Upper lobe of left lung (tissue), 6 donors: ENCODE measurements at regions not wholly inside any gene's neighbourhood (a gene's known extent, or its start where the extent isn't known, plus 50 kb on each side); places are given as distances from the start of the nearest gene placed in this dataset.

Experiments used
- ATAC-seq, 2 donors: fragments of 200-7000 bp; cut with Tn5 transposase; one replicate each; pipeline ENCODE4 v1.9.1; 2022; ENCODE audit warnings: mild to moderate bottlenecking in 2 of 2, moderate library complexity in 2 of 2; ENCODE audit not compliant: low FRiP score in 2 of 2
- DNase-seq, 2 donors: peaks; one replicate each; pipeline ENCODE4 v3.0.0-alpha.2; 2019 to 2020
- H3K27ac ChIP-seq, 4 donors: fragments of 200-600 bp; sonication (generic); one replicate each; pipeline ENCODE4 v1.5.1; 2016 to 2019
- H3K27me3 ChIP-seq, 4 donors: fragments of 200-600 bp; sonication (generic); one replicate each; pipeline ENCODE4 v1.5.1; 2017 to 2019
- H3K36me3 ChIP-seq, 4 donors: fragments of 200-600 bp; sonication (generic); one replicate each; pipeline ENCODE4 v1.5.1; 2016 to 2019
- H3K4me1 ChIP-seq, 4 donors: fragments of 200-600 bp; sonication (generic); one replicate each; pipeline ENCODE4 v1.5.1; 2018 to 2019
- H3K4me3 ChIP-seq, 4 donors: fragments of 200-600 bp; sonication (generic); one replicate each; pipeline ENCODE4 v1.5.1; 2017 to 2019; ENCODE audit warnings: mild to moderate bottlenecking in 2 of 4, moderate library complexity in 1 of 4
- H3K9me3 ChIP-seq, 4 donors: fragments of 200-600 bp; sonication (generic); one replicate each; pipeline ENCODE4 v1.5.1; 2018 to 2019
- CTCF ChIP-seq, 6 experiments: fragments of 450-650 bp in 4 of 6; fragments of 200-600 bp in 2 of 6; sonication (generic) in 2 of 6; IDR thresholded peaks; one replicate each; pipeline ENCODE4 v1.5.1; 2016 to 2019; ENCODE audit warnings: antibody characterized with exemption in 6 of 6
- EP300 ChIP-seq, 4 donors: sonication (generic); formaldehyde crosslinking; IDR thresholded peaks; one replicate each; pipeline ENCODE4 v1.5.1; 2017; ENCODE audit warnings: antibody characterized with exemption in 4 of 4, control low read depth in 2 of 4
- POLR2A ChIP-seq, 4 donors: fragments of 450-650 bp; IDR thresholded peaks; one replicate each; pipeline ENCODE4 v1.5.1; 2016 to 2017; ENCODE audit warnings: antibody characterized with exemption in 4 of 4, mild to moderate bottlenecking in 2 of 4
- POLR2AphosphoS5 ChIP-seq, 2 donors: sonication (generic); formaldehyde crosslinking; IDR thresholded peaks; one replicate each; pipeline ENCODE4 v1.5.1; 2017; ENCODE audit warnings: antibody characterized with exemption in 2 of 2
- WGBS, 2 donors: methylation state at CpG; one replicate each; pipeline ENCODE4 v1.1.5; 2017 to 2018; 5-methylcytosine and 5-hydroxymethylcytosine counted together
- donor health status: DM: no; HTN: no; CAD: no; lungs with moderate emphysema.
- donor health status: DM: no; HTN: yes; CAD: no; lungs with severe emphysema.

- DNase-seq = no peak
- no peak overlapping the region for H3K27ac ChIP-seq
- H3K4me1 ChIP-seq = no peaks in the 10 kb centered on the region
- H3K4me3 ChIP-seq = no peak overlapping the region
- TF ChIP-seq CTCF (IDR thresholded peaks at IDR 0.05) = no peak
- TF ChIP-seq POLR2AphosphoS5 (IDR thresholded peaks at IDR 0.05) = no peak
- no peak for TF ChIP-seq POLR2A (IDR thresholded peaks at IDR 0.05)
- no peak for TF ChIP-seq EP300 (IDR thresholded peaks at IDR 0.05)
- WGBS, 2 donors = 61 to 82% methylated on average over 2 of the region's 2 CpGs
- ATAC-seq = no peak
- no peaks in the 10 kb centered on the region for H3K36me3 ChIP-seq
- H3K9me3 ChIP-seq = no peaks in the 10 kb centered on the region
- no peaks in the 10 kb centered on the region for H3K27me3 ChIP-seq
These were observed 207.8 kb downstream of the TFEC start for GRCh38 chr7:115822801-115823200.

GRCh38 chr7:115822380-115822779, 208.2 kb downstream of the TFEC start:
- Histone ChIP-seq H3K9me3 (no peaks in the 10 kb centered on the region), H3K4me1 (no peaks in the 10 kb centered on the region), H3K4me3 (no peak overlapping the region), H3K36me3 (no peaks in the 10 kb centered on the region), H3K27me3 (no peaks in the 10 kb centered on the region), H3K27ac (no peak overlapping the region)
- DNase-seq (no peak), ATAC-seq (no peak)
- TF ChIP-seq POLR2AphosphoS5 (IDR thresholded peaks at IDR 0.05) (no peak), POLR2A (IDR thresholded peaks at IDR 0.05) (no peak), CTCF (IDR thresholded peaks at IDR 0.05) (no peak), EP300 (IDR thresholded peaks at IDR 0.05) (no peak)
- 46 to 87% methylated on average over 1 of the region's 1 CpG for WGBS, 2 donors

GRCh38 chr7:115816318-115816974, 214.1 kb downstream of the TFEC start:
- Histone ChIP-seq H3K36me3 (no peaks in the 10 kb centered on the region), H3K27me3 (no peaks in the 10 kb centered on the region), H3K27ac (no peak overlapping the region), H3K4me1 (no peaks in the 10 kb centered on the region), H3K9me3 (no peaks in the 10 kb centered on the region), H3K4me3 (no peak overlapping the region)
- DNase-seq (no peak), ATAC-seq (no peak)
- TF ChIP-seq POLR2A (IDR thresholded peaks at IDR 0.05) = no peak
- TF ChIP-seq EP300 (IDR thresholded peaks at IDR 0.05) = no peak
- TF ChIP-seq POLR2AphosphoS5 (IDR thresholded peaks at IDR 0.05) = no peak
- 81 to 85% methylated on average over 4 of the region's 4 CpGs for WGBS, 2 donors

- Histone ChIP-seq H3K4me1 (no peaks in the 10 kb centered on the region), H3K27me3 (no peaks in the 10 kb centered on the region), H3K4me3 (no peak overlapping the region), H3K27ac (no peak overlapping the region), H3K36me3 (no peaks in the 10 kb centered on the region), H3K9me3 (no peaks in the 10 kb centered on the region)
- ATAC-seq (no peak), DNase-seq (no peak)
- WGBS, 2 donors = 77 to 79% methylated on average over 7 of the region's 7 CpGs
- no peak for TF ChIP-seq CTCF (IDR thresholded peaks at IDR 0.05)
- TF ChIP-seq POLR2A (IDR thresholded peaks at IDR 0.05) = no peak
- no peak for TF ChIP-seq EP300 (IDR thresholded peaks at IDR 0.05)
- TF ChIP-seq POLR2AphosphoS5 (IDR thresholded peaks at IDR 0.05) = no peak
These were observed 217.8 kb downstream of the TFEC start for GRCh38 chr7:115812794-115813193.

- no peak overlapping the region for H3K27ac ChIP-seq
- no peak for DNase-seq
- no peaks in the 10 kb centered on the region for H3K36me3 ChIP-seq
- H3K9me3 ChIP-seq = no peaks in the 10 kb centered on the region
- no peak for ATAC-seq
- WGBS, 2 donors = 67 to 72% methylated on average over 8 of the region's 8 CpGs
- H3K4me1 ChIP-seq = no peaks in the 10 kb centered on the region
- no peak overlapping the region for H3K4me3 ChIP-seq
- TF ChIP-seq EP300 (IDR thresholded peaks at IDR 0.05) = no peak
- no peak for TF ChIP-seq POLR2AphosphoS5 (IDR thresholded peaks at IDR 0.05)
- no peak for TF ChIP-seq POLR2A (IDR thresholded peaks at IDR 0.05)
- TF ChIP-seq CTCF (IDR thresholded peaks at IDR 0.05) = no peak
- H3K27me3 ChIP-seq = no peaks in the 10 kb centered on the region
These were observed 225.1 kb downstream of the TFEC start for GRCh38 chr7:115805458-115805857.
